Right atrium auricular region (tissue), 2 donors: ENCODE measurements at regions not wholly inside any gene's neighbourhood (a gene's known extent, or its start where the extent isn't known, plus 50 kb on each side); places are given as distances from the start of the nearest gene placed in this dataset.

ENCODE experiments used
- DNase-seq: peaks from one replicate; pipeline ENCODE4 v3.0.0-alpha.2; 2019; ENCODE audit warnings: low spot score
- H3K27ac ChIP-seq, 2 donors: fragments of 200-600 bp; sonication (generic); 1 replicate in 1 of 2; 2 replicates in 1 of 2; pipeline ENCODE4 v1.5.1; 2016 to 2019
- H3K27me3 ChIP-seq, 2 donors: fragments of 200-600 bp; sonication (generic); one replicate each; pipeline versions ENCODE4 v1.5.1 to v1.6.0; 2017 to 2019
- H3K36me3 ChIP-seq: fragments of 200-600 bp; sonication (generic); one replicate; pipeline ENCODE4 v1.5.1; 2016
- H3K4me1 ChIP-seq, 2 donors: fragments of 200-600 bp; sonication (generic); one replicate each; pipeline versions ENCODE4 v1.5.1 to v1.6.0; 2017 to 2019
- H3K4me3 ChIP-seq, 2 donors: fragments of 200-600 bp; sonication (generic); 1 replicate in 1 of 2; 2 replicates in 1 of 2; pipeline ENCODE4 v1.5.1; 2017 to 2019; ENCODE audit warnings: mild to moderate bottlenecking in 1 of 2, moderate library complexity in 1 of 2
- H3K9me3 ChIP-seq, 2 donors: fragments of 200-600 bp; sonication (generic); one replicate each; pipeline ENCODE4 v1.5.1; 2019
- CTCF ChIP-seq, 2 donors: fragments of 200-600 bp; sonication (generic); IDR thresholded peaks; one replicate each; pipeline ENCODE4 v1.5.1; 2019; ENCODE audit warnings: antibody characterized with exemption in 2 of 2

DNA sequence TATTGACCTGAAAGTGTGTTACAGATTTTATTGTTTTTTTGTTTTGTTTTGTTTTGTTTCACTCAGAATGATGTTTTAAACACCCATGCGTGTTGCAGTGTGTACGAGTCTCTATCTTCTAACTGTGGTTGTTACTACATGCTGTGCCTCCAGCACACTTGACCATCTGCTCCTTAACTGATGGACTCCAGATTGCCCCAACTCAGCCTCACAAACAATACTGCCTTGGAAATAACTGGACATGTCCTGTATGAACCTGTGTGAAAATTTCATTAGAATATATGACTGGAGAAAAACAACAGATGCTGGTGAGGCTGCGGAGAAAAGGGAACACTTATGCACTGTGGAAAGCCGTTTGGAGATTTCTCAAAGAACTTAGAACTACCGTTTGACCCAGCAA is 68.7 kb upstream of the HAND1 start:
- no peak overlapping the region for H3K4me3 ChIP-seq
- H3K27me3 ChIP-seq, result no peaks in the 10 kb centered on the region
- H3K9me3 ChIP-seq, result no peaks in the 10 kb centered on the region
- DNase-seq, result peak; percentile 9
- TF ChIP-seq CTCF (IDR thresholded peaks at IDR 0.05), result no peak
- no peaks in the 10 kb centered on the region for H3K4me1 ChIP-seq
- no peak overlapping the region for H3K27ac ChIP-seq
- no peaks in the 10 kb centered on the region for H3K36me3 ChIP-seq

DNA sequence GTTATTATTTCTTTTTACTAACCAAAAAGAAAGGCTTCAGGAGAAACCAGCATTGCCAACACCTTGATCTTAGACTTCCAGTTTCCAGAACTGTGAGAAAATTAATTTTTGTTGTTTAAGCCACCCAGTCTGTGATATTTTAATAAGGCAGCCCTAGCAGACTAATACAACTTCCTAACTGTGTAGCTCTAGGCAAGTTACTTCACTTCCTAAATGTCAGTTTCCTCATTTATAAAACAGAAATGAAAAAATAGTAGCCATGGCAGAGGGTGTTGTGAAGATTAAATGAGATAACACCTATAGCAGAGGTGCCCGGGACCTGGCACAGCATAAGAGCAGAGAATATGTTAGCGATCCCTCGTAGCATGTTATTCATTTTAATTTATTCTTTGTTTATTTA is 66.6 kb upstream of the HAND1 start:
- DNase-seq, result peak; percentile 21
- no peaks in the 10 kb centered on the region for H3K27me3 ChIP-seq
- H3K9me3 ChIP-seq, result no peaks in the 10 kb centered on the region
- H3K27ac ChIP-seq, result no peak overlapping the region
- no peak overlapping the region for H3K4me3 ChIP-seq
- no peak for TF ChIP-seq CTCF (IDR thresholded peaks at IDR 0.05)
- H3K36me3 ChIP-seq, result no peaks in the 10 kb centered on the region
- H3K4me1 ChIP-seq, result no peaks in the 10 kb centered on the region

DNA sequence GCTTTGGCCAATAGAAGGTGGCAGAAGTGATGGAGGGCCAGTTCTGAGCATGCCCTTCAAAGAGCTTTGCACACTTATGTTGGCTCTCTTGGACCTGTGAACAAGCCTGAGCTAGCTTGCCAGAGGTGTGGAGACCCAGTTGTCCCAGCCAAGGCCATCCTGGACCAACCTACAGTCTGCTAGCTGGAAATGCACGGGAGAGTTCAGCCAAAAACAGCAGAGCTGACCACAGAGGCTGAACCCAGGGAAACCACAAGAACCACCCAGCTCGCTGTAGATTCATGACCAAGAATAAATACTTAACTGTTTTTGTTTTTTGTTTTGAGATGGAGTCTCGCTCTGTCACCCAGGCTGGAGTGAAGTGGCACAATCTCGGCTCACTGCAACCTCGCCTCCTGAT is 65.4 kb upstream of the HAND1 start:
- Histone ChIP-seq H3K27ac (no peak overlapping the region), H3K4me1 (no peaks in the 10 kb centered on the region), H3K4me3 (no peak overlapping the region), H3K36me3 (no peaks in the 10 kb centered on the region), H3K9me3 (no peaks in the 10 kb centered on the region), H3K27me3 (no peaks in the 10 kb centered on the region)
- no peak for TF ChIP-seq CTCF (IDR thresholded peaks at IDR 0.05)
- DNase-seq, result peak; percentile 40

DNA sequence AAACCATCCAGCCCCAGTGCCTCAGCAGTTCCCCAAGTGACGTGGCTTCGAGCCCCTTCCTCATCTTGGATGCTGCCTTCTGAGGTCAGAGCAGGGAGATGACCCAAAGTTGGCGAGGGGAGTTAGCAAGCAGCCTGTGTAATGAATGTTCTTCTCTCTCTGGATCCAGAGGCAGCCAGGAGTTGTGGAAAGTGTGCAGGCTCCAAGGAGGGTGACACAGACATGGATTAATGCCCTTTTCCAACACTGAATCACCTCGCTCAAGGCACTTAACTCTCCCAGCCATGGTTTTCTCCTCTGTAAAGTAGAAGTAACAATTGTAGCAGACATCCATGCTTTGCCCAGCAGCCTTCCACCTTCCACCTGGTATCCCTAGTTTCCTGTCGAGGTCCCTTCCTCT is 64.6 kb upstream of the HAND1 start:
- Histone ChIP-seq H3K27ac (no peak overlapping the region), H3K4me1 (no peaks in the 10 kb centered on the region), H3K9me3 (no peaks in the 10 kb centered on the region), H3K4me3 (no peak overlapping the region), H3K36me3 (no peaks in the 10 kb centered on the region), H3K27me3 (no peaks in the 10 kb centered on the region)
- no peak for TF ChIP-seq CTCF (IDR thresholded peaks at IDR 0.05)
- DNase-seq, result peak; percentile 47

- no peak for TF ChIP-seq CTCF (IDR thresholded peaks at IDR 0.05)
- H3K27ac ChIP-seq, result no peak overlapping the region
- no peak for DNase-seq
- no peak overlapping the region for H3K4me3 ChIP-seq
- no peaks in the 10 kb centered on the region for H3K36me3 ChIP-seq
- H3K4me1 ChIP-seq, result no peaks in the 10 kb centered on the region
- H3K27me3 ChIP-seq, result no peaks in the 10 kb centered on the region
- H3K9me3 ChIP-seq, result no peaks in the 10 kb centered on the region
These were observed 64.0 kb upstream of the HAND1 start for GRCh38 chr5:154542000-154542399.

- Histone ChIP-seq H3K27me3 (no peaks in the 10 kb centered on the region), H3K9me3 (no peaks in the 10 kb centered on the region), H3K4me1 (no peaks in the 10 kb centered on the region), H3K27ac (no peak overlapping the region), H3K36me3 (no peaks in the 10 kb centered on the region), H3K4me3 (no peak overlapping the region)
- no peak for TF ChIP-seq CTCF (IDR thresholded peaks at IDR 0.05)
- peak; percentile 51 for DNase-seq
These were observed 63.5 kb upstream of the HAND1 start for GRCh38 chr5:154541553-154541952.
